ENCODE measurements at regions not wholly inside any gene's neighbourhood (a gene's known extent, or its start where the extent isn't known, plus 50 kb on each side); places are given as distances from the start of the nearest gene placed in this dataset.
A peak's percentile ranks its signal among the peaks of the same experiment; 100 is the strongest.

GRCh38 chr3:95134693-95135413, 1072.0 kb downstream of the NSUN3 start:
- H3K9ac ChIP-seq (ENCODE audit: low read length): no peak overlapping the region
- TF ChIP-seq EZH2phosphoT487 (IDR thresholded peaks at IDR 0.05; ENCODE audit: low read depth) (no peak), CTCF (IDR thresholded peaks at IDR 0.05; ENCODE audit: low read depth, low read length) (no peak)
- H3K79me2 ChIP-seq (ENCODE audit: low read length): no peaks in the 10 kb centered on the region
- H3K4me2 ChIP-seq (ENCODE audit: low read length): no peak overlapping the region
- no peaks in the 10 kb centered on the region for H3K36me3 ChIP-seq (replicated peaks; ENCODE audit: low read depth, low read length)
- H4K20me1 ChIP-seq (ENCODE audit: insufficient read depth, low read length): no peaks in the 10 kb centered on the region
- H3K4me1 ChIP-seq (ENCODE audit: low read length): no peaks in the 10 kb centered on the region
- H2AFZ ChIP-seq (ENCODE audit: low read depth, low read length): no peak overlapping the region
- H3K4me3 ChIP-seq (ENCODE audit: low read length): no peak overlapping the region
- H3K9me3 ChIP-seq (ENCODE audit: insufficient read depth, low read length): no peaks in the 10 kb centered on the region
- no peaks in the 10 kb centered on the region for H3K27me3 ChIP-seq (ENCODE audit: low read depth, low read length)
- H3K27ac ChIP-seq (ENCODE audit: low read length): no peak overlapping the region

- H3K27me3 ChIP-seq (ENCODE audit: low read depth, low read length): no peaks in the 10 kb centered on the region
- no peak overlapping the region for H3K4me2 ChIP-seq (ENCODE audit: low read length)
- no peaks in the 10 kb centered on the region for H3K9me3 ChIP-seq (ENCODE audit: insufficient read depth, low read length)
- H3K4me1 ChIP-seq (ENCODE audit: low read length): no peaks in the 10 kb centered on the region
- H3K4me3 ChIP-seq (ENCODE audit: low read length): no peak overlapping the region
- no peak overlapping the region for H3K9ac ChIP-seq (ENCODE audit: low read length)
- no peak for TF ChIP-seq EZH2phosphoT487 (IDR thresholded peaks at IDR 0.05; ENCODE audit: low read depth)
- TF ChIP-seq CTCF (IDR thresholded peaks at IDR 0.05; ENCODE audit: low read depth, low read length): no peak
- H4K20me1 ChIP-seq (ENCODE audit: insufficient read depth, low read length): no peaks in the 10 kb centered on the region
- H3K36me3 ChIP-seq (replicated peaks; ENCODE audit: low read depth, low read length): no peaks in the 10 kb centered on the region
- 0 out of 2 replicates have a peak overlapping the region, but pooled peaks have one; percentile 32 for H2AFZ ChIP-seq (ENCODE audit: low read depth, low read length)
- H3K27ac ChIP-seq (ENCODE audit: low read length): no peak overlapping the region
- H3K79me2 ChIP-seq (ENCODE audit: low read length): no peaks in the 10 kb centered on the region
Measured at GRCh38 chr3:95148107-95148506, 1085.2 kb downstream of the NSUN3 start.

GRCh38 chr3:95151590-95151989, 1088.7 kb downstream of the NSUN3 start:
- no peak for TF ChIP-seq CTCF (IDR thresholded peaks at IDR 0.05; ENCODE audit: low read depth, low read length)
- no peak for TF ChIP-seq EZH2phosphoT487 (IDR thresholded peaks at IDR 0.05; ENCODE audit: low read depth)
- H3K36me3 ChIP-seq (replicated peaks; ENCODE audit: low read depth, low read length): no peaks in the 10 kb centered on the region
- H2AFZ ChIP-seq (ENCODE audit: low read depth, low read length): peak overlapping the region; percentile 46; the same call in 1 of the 2 replicates
- no peak overlapping the region for H3K27ac ChIP-seq (ENCODE audit: low read length)
- no peak overlapping the region for H3K9ac ChIP-seq (ENCODE audit: low read length)
- no peaks in the 10 kb centered on the region for H3K27me3 ChIP-seq (ENCODE audit: low read depth, low read length)
- no peak overlapping the region for H3K4me2 ChIP-seq (ENCODE audit: low read length)
- no peaks in the 10 kb centered on the region for H3K9me3 ChIP-seq (ENCODE audit: insufficient read depth, low read length)
- no peaks in the 10 kb centered on the region for H3K4me1 ChIP-seq (ENCODE audit: low read length)
- H3K4me3 ChIP-seq (ENCODE audit: low read length): no peak overlapping the region
- no peaks in the 10 kb centered on the region for H4K20me1 ChIP-seq (ENCODE audit: insufficient read depth, low read length)
- H3K79me2 ChIP-seq (ENCODE audit: low read length): no peaks in the 10 kb centered on the region

- Histone ChIP-seq H3K79me2 (ENCODE audit: low read length) (no peaks in the 10 kb centered on the region), H3K4me2 (ENCODE audit: low read length) (no peak overlapping the region), H4K20me1 (ENCODE audit: insufficient read depth, low read length) (no peaks in the 10 kb centered on the region), H3K4me1 (ENCODE audit: low read length) (no peaks in the 10 kb centered on the region), H3K27ac (ENCODE audit: low read length) (no peak overlapping the region), H3K9ac (ENCODE audit: low read length) (no peak overlapping the region), H3K9me3 (ENCODE audit: insufficient read depth, low read length) (no peaks in the 10 kb centered on the region), H3K4me3 (ENCODE audit: low read length) (no peak overlapping the region), H2AFZ (ENCODE audit: low read depth, low read length) (no peak overlapping the region), H3K36me3 (replicated peaks; ENCODE audit: low read depth, low read length) (no peaks in the 10 kb centered on the region), H3K27me3 (ENCODE audit: low read depth, low read length) (no peaks in the 10 kb centered on the region)
- TF ChIP-seq EZH2phosphoT487 (IDR thresholded peaks at IDR 0.05; ENCODE audit: low read depth) (no peak), CTCF (IDR thresholded peaks at IDR 0.05; ENCODE audit: low read depth, low read length) (no peak)
Measured at GRCh38 chr3:95154766-95155165, 1091.9 kb downstream of the NSUN3 start.
